Lower lobe of right lung (tissue), 2 donors: ENCODE measurements at regions not wholly inside any gene's neighbourhood (a gene's known extent, or its start where the extent isn't known, plus 50 kb on each side); places are given as distances from the start of the nearest gene placed in this dataset.

Experiments
- ATAC-seq, 2 donors: fragments of 200-7000 bp; cut with Tn5 transposase; one replicate each; pipeline ENCODE4 v1.9.1; 2020 to 2022; ENCODE audit warnings: mild to moderate bottlenecking in 2 of 2, moderate library complexity in 2 of 2
- DNase-seq: peaks from one replicate; pipeline ENCODE4 v3.0.0-alpha.2; 2020
- H3K27ac ChIP-seq: fragments of 200-600 bp; one replicate; pipeline ENCODE4 v1.8.0; 2022
- H3K27me3 ChIP-seq: fragments of 200-600 bp; one replicate; pipeline ENCODE4 v1.8.0; 2022; ENCODE audit warnings: low read depth
- H3K36me3 ChIP-seq: fragments of 200-600 bp; one replicate; pipeline ENCODE4 v1.8.0; 2022; ENCODE audit warnings: mild to moderate bottlenecking
- H3K4me1 ChIP-seq: fragments of 200-600 bp; one replicate; pipeline ENCODE4 v1.8.0; 2022
- H3K4me3 ChIP-seq: fragments of 200-600 bp; one replicate; pipeline ENCODE4 v1.8.0; 2022; ENCODE audit warnings: mild to moderate bottlenecking
- H3K9me3 ChIP-seq: fragments of 200-600 bp; one replicate; pipeline ENCODE4 v1.8.0; 2022
- CTCF ChIP-seq: fragments of 200-600 bp; IDR thresholded peaks from one replicate; pipeline ENCODE4 v1.8.0; 2022; ENCODE audit warnings: antibody characterized with exemption, mild to moderate bottlenecking
- intact Hi-C: fragments of 100-400 bp; cut with DNase I; formaldehyde crosslinking; loops from one replicate; pipeline ENCODE4 v1.11.0; 2022
- donor health status: DM: no; HTN: yes; CAD: no; lungs with severe emphysema.

- H3K36me3 ChIP-seq = no peaks in the 10 kb centered on the region
- TF ChIP-seq CTCF = no peak
- intact Hi-C loops = no loop called here
- DNase-seq (no peak), ATAC-seq (no peak)
- H3K4me1 ChIP-seq = no peaks in the 10 kb centered on the region
- no peak overlapping the region for H3K27ac ChIP-seq
- H3K4me3 ChIP-seq = no peak overlapping the region
- no peaks in the 10 kb centered on the region for H3K9me3 ChIP-seq
- H3K27me3 ChIP-seq = no peaks in the 10 kb centered on the region
Observed at GRCh38 chr15:60119101-60119500, 115.0 kb downstream of the FOXB1 start.

GRCh38 chr15:60120100-60120499 lies 116.0 kb downstream of the FOXB1 start:
- ATAC-seq = no peak
- no peaks in the 10 kb centered on the region for H3K9me3 ChIP-seq
- no peak overlapping the region for H3K4me3 ChIP-seq
- H3K27me3 ChIP-seq = no peaks in the 10 kb centered on the region
- no peaks in the 10 kb centered on the region for H3K4me1 ChIP-seq
- intact Hi-C loops = no loop called here
- no peak for TF ChIP-seq CTCF
- no peak overlapping the region for H3K27ac ChIP-seq
- DNase-seq = no peak
- H3K36me3 ChIP-seq = no peaks in the 10 kb centered on the region

- Histone ChIP-seq H3K9me3 (no peaks in the 10 kb centered on the region), H3K27me3 (no peaks in the 10 kb centered on the region)
- no peak for ATAC-seq
Observed at GRCh38 chr15:60121845-60122244, 117.7 kb downstream of the FOXB1 start.

GRCh38 chr15:60122691-60123090 lies 118.6 kb downstream of the FOXB1 start:
- H3K4me3 ChIP-seq = no peak overlapping the region
- no peaks in the 10 kb centered on the region for H3K27me3 ChIP-seq
- intact Hi-C loops = no loop called here
- no peaks in the 10 kb centered on the region for H3K9me3 ChIP-seq
- peaks cover 3% of the 10 kb centered on the region for H3K4me1 ChIP-seq
- no peak for ATAC-seq
- no peak overlapping the region for H3K27ac ChIP-seq
- H3K36me3 ChIP-seq = no peaks in the 10 kb centered on the region
- no peak for DNase-seq
- TF ChIP-seq CTCF = no peak

More at GRCh38 chr15:60121845-60122244, 117.7 kb downstream of the FOXB1 start:
- no peak for DNase-seq
- Histone ChIP-seq H3K36me3 (no peaks in the 10 kb centered on the region), H3K4me1 (no peaks in the 10 kb centered on the region), H3K27ac (no peak overlapping the region), H3K4me3 (no peak overlapping the region)
- TF ChIP-seq CTCF = no peak
- intact Hi-C loops = no loop called here

- no peak for DNase-seq
- TF ChIP-seq CTCF = no peak
- H3K9me3 ChIP-seq = no peaks in the 10 kb centered on the region
Observed at GRCh38 chr15:60124460-60125070, 120.5 kb downstream of the FOXB1 start.

More at GRCh38 chr15:60124460-60125070, 120.5 kb downstream of the FOXB1 start:
- H3K27ac ChIP-seq = no peak overlapping the region
- H3K4me1 ChIP-seq = peaks cover 15% of the 10 kb centered on the region
- H3K27me3 ChIP-seq = no peaks in the 10 kb centered on the region
- intact Hi-C loops = no loop called here
- H3K36me3 ChIP-seq = no peaks in the 10 kb centered on the region
- no peak overlapping the region for H3K4me3 ChIP-seq
- ATAC-seq = no peak
